IMR-90 (cell line): ENCODE measurements at regions not wholly inside any gene's neighbourhood (a gene's known extent, or its start where the extent isn't known, plus 50 kb on each side); places are given as distances from the start of the nearest gene placed in this dataset.

Experiments used
- ATAC-seq: fragments of 200-7000 bp; cut with Tn5 transposase; 2 replicates; pipeline ENCODE4 v1.9.1; 2020; ENCODE audit warnings: low read depth, mild to moderate bottlenecking, moderate library complexity
- BruUV-seq: library from RNA; stranded (reverse); fragments of 400-500 nt; replicated peaks from 2 replicates; lab custom pipeline; 2021; lab: Mats Ljungman, UMichigan
- CTCF ChIA-PET: fragments of 300-600 bp; formaldehyde crosslinking; extraction: SDS; loops from one replicate; lab custom pipeline; 2021; ENCODE audit warnings: antibody characterized with exemption; lab: Yijun Ruan, JAX
- POLR2A ChIA-PET: fragments of 300-600 bp; sonication (Branson Sonifier 250); formaldehyde crosslinking; loops from one replicate; lab custom pipeline; 2022; ENCODE audit warnings: antibody characterized with exemption; ENCODE audit not compliant: unreplicated experiment; lab: Charles Lee
- DNase-seq: peaks from one replicate; pipeline ENCODE4 v3.0.0; 2013
- H2AFZ ChIP-seq: replicated peaks from 2 replicates; pipeline ENCODE3; 2013; ENCODE audit warnings: low read length, mild to moderate bottlenecking; ENCODE audit not compliant: poor library complexity
- H2AK5ac ChIP-seq: 2 replicates; pipeline ENCODE4 v1.6.1; 2013; ENCODE audit warnings: low read depth, low read length, inconsistent platforms
- H2AK9ac ChIP-seq: replicated peaks from 2 replicates; pipeline ENCODE3; 2013; ENCODE audit warnings: mild to moderate bottlenecking, low read depth, low read length, moderate library complexity; ENCODE audit not compliant: poor library complexity
- H2BK120ac ChIP-seq: 2 replicates; pipeline ENCODE4 v1.6.1; 2013; ENCODE audit warnings: low read depth, low read length, inconsistent platforms
- H2BK15ac ChIP-seq: 3 replicates; pipeline ENCODE4 v1.6.1; 2013; ENCODE audit warnings: low read depth, low read length, inconsistent platforms
- H2BK20ac ChIP-seq: 2 replicates; pipeline ENCODE4 v1.6.1; 2013; ENCODE audit warnings: low read depth, mild to moderate bottlenecking, inconsistent platforms, low read length, moderate library complexity
- H2BK5ac ChIP-seq: 2 replicates; pipeline ENCODE4 v1.6.1; 2013; ENCODE audit warnings: mild to moderate bottlenecking, low read depth, low read length, inconsistent platforms; ENCODE audit not compliant: poor library complexity, severe bottlenecking
- H3K14ac ChIP-seq: replicated peaks from 2 replicates; pipeline ENCODE4 v1.6.1; 2013; ENCODE audit warnings: low read depth, low read length, inconsistent platforms
- H3K18ac ChIP-seq: 2 replicates; pipeline ENCODE4 v1.6.1; 2013; ENCODE audit warnings: low read depth, low read length, control low read depth
- H3K23ac ChIP-seq: 2 replicates; pipeline ENCODE4 v1.6.1; 2013; ENCODE audit warnings: low read depth, low read length, inconsistent platforms
- H3K27ac ChIP-seq: 2 replicates; pipeline ENCODE4 v1.5.1; 2013; ENCODE audit warnings: mild to moderate bottlenecking, control low read depth, low read length; ENCODE audit not compliant: insufficient read depth
- H3K27me3 ChIP-seq: 2 replicates; pipeline ENCODE4 v1.6.1; 2013; ENCODE audit warnings: low read length; ENCODE audit not compliant: control insufficient read depth, insufficient read depth
- H3K36me3 ChIP-seq: 2 replicates; pipeline ENCODE4 v1.6.1; 2013; ENCODE audit warnings: low read length, mixed read lengths; ENCODE audit not compliant: control insufficient read depth, insufficient read depth
- H3K4ac ChIP-seq: 2 replicates; pipeline ENCODE4 v1.6.1; 2013; ENCODE audit warnings: low read depth, low read length, inconsistent platforms
- H3K4me1 ChIP-seq: 2 replicates; pipeline ENCODE4 v1.6.1; 2013; ENCODE audit warnings: low read length, mixed read lengths; ENCODE audit not compliant: control insufficient read depth, insufficient read depth
- H3K4me2 ChIP-seq: 2 replicates; pipeline ENCODE4 v1.6.1; 2013; ENCODE audit warnings: low read depth, mild to moderate bottlenecking, control low read depth, low read length, moderate library complexity
- H3K4me3 ChIP-seq: 2 replicates; pipeline ENCODE4 v1.5.1; 2013; ENCODE audit warnings: low read depth, mild to moderate bottlenecking, control low read depth, low read length, moderate library complexity; ENCODE audit not compliant: insufficient read depth
- H3K56ac ChIP-seq: 2 replicates; pipeline ENCODE4 v1.6.1; 2013; ENCODE audit warnings: low read length, inconsistent platforms; ENCODE audit not compliant: insufficient read depth; ENCODE audit errors: extremely low read depth
- H3K79me1 ChIP-seq, 2 experiments: 2 replicates each; pipeline ENCODE4 v1.6.1; 2013; ENCODE audit warnings: low read length in 2 of 2, inconsistent platforms in 1 of 2, low read depth in 1 of 2
- H3K9ac ChIP-seq: 2 replicates; pipeline ENCODE4 v1.6.1; 2013; ENCODE audit warnings: low read depth, low read length, control low read depth
- H3K9me1 ChIP-seq: 2 replicates; pipeline ENCODE4 v1.6.1; 2013; ENCODE audit warnings: low read length, inconsistent platforms; ENCODE audit not compliant: insufficient read depth
- H3K9me3 ChIP-seq: 2 replicates; pipeline ENCODE4 v1.6.1; 2013; ENCODE audit warnings: low read length; ENCODE audit not compliant: control insufficient read depth, insufficient read depth
- H4K20me1 ChIP-seq: 2 replicates; pipeline ENCODE4 v1.6.1; 2013; ENCODE audit warnings: low read length, inconsistent platforms; ENCODE audit not compliant: insufficient read depth
- H4K5ac ChIP-seq: 2 replicates; pipeline ENCODE4 v1.6.1; 2013; ENCODE audit warnings: mild to moderate bottlenecking, low read depth, low read length, control low read depth
- H4K8ac ChIP-seq, 2 experiments: 2 replicates each; pipeline ENCODE4 v1.6.1; 2013; ENCODE audit warnings: low read depth in 2 of 2, low read length in 2 of 2, control low read depth in 1 of 2, inconsistent platforms in 1 of 2
- H4K91ac ChIP-seq: 2 replicates; pipeline ENCODE4 v1.6.1; 2013; ENCODE audit warnings: low read depth, low read length, inconsistent platforms; ENCODE audit not compliant: insufficient read depth
- CEBPB ChIP-seq: IDR thresholded peaks from 2 replicates; pipeline ENCODE4 v1.6.1; 2012; ENCODE audit warnings: low read depth, low read length, improper control_type of control experiment
- CHD1 ChIP-seq: IDR thresholded peaks from 2 replicates; pipeline ENCODE4 v1.6.1; 2012; ENCODE audit warnings: low read depth, low read length, improper control_type of control experiment
- MAFK ChIP-seq: IDR thresholded peaks from 2 replicates; pipeline ENCODE4 v1.6.1; 2012; ENCODE audit warnings: low read depth, low read length, improper control_type of control experiment
- MXI1 ChIP-seq: IDR thresholded peaks from 2 replicates; pipeline ENCODE4 v1.6.1; 2012; ENCODE audit warnings: low read depth, mild to moderate bottlenecking, low read length, moderate library complexity, borderline replicate concordance
- POLR2A ChIP-seq: IDR thresholded peaks from 2 replicates; pipeline ENCODE4 v1.6.1; 2012; ENCODE audit warnings: mild to moderate bottlenecking, low read depth, low read length
- dilution Hi-C: fragments of 300-500 bp; cut with HindIII; formaldehyde crosslinking; loops from one replicate; pipeline ENCODE4 v1.14.3; 2018; ENCODE audit warnings: low sequenced_read_pairs; ENCODE audit not compliant: unreplicated experiment
- in situ Hi-C: fragments of 300-500 bp; cut with MboI; formaldehyde crosslinking; loops from 3 replicates; pipeline ENCODE4 v1.14.3; 2019; ENCODE audit warnings: low sequenced_read_pairs, inconsistent platforms, mixed read lengths
- intact Hi-C: fragments of 100-400 bp; cut with micrococcal nuclease; formaldehyde crosslinking; loops from 2 replicates; pipeline ENCODE4 v1.10.0; 2022

GRCh38 chr4:92232566-92232965 is 71.2 kb upstream of the GRID2 start:
- ChIA-PET CTCF (no interaction called here), POLR2A (no interaction called here)
- Histone ChIP-seq H2AFZ (no peak overlapping the region), H2BK5ac (peak overlapping the region; percentile 98), H3K9me3 (no peaks in the 10 kb centered on the region), H3K4me2 (no peak overlapping the region), H2BK20ac (peak overlapping the region; percentile 87), H4K5ac (peak overlapping the region; percentile 87; the same call in 1 of the 2 replicates), H3K18ac (peak overlapping the region; percentile 97; the same call in 1 of the 2 replicates), H3K4me1 (peaks cover 8% of the 10 kb centered on the region; the same call in 1 of the 2 replicates), H3K27ac (no peak overlapping the region), H3K56ac (no peak overlapping the region), H2AK5ac (peak overlapping the region; percentile 79; the same call in 1 of the 2 replicates), H2BK15ac (peak overlapping the region; percentile 82; the same call in 2 of the 3 replicates), H3K4ac (peak overlapping the region; percentile 92), H3K79me1 (no peaks in the 10 kb centered on the region), H4K20me1 (no peaks in the 10 kb centered on the region), H3K9ac (no peak overlapping the region), H3K23ac (peak overlapping the region; percentile 69; the same call in 1 of the 2 replicates), H2BK120ac (peak overlapping the region; percentile 86), H2AK9ac (no peak overlapping the region), H4K8ac (peak overlapping the region in 1 of 2 experiments; percentile 89; a peak in 3 of 4 replicates), H4K91ac (peak overlapping the region; percentile 27), H3K4me3 (no peak overlapping the region), H3K36me3 (no peaks in the 10 kb centered on the region), H3K9me1 (peaks cover 6% of the 10 kb centered on the region), H3K27me3 (no peaks in the 10 kb centered on the region), H3K14ac (peak overlapping the region; percentile 38)
- in situ Hi-C loops (no loop called here), intact Hi-C loops (loop anchor here (5.0 kb wide), 1 partner anchor 1915 kb away; no protein-coding TSS in a partner anchor), dilution Hi-C loops (no loop called here)
- TF ChIP-seq CEBPB, result 0 out of 2 replicates have a peak, but pooled peaks have one; percentile 1
- no peak for TF ChIP-seq CHD1
- no peak for TF ChIP-seq MAFK
- no peak for TF ChIP-seq MXI1
- TF ChIP-seq POLR2A, result no peak
- peak; percentile 22 for DNase-seq
- BruUV-seq, result no TSS peak
- no peak for ATAC-seq
